B cell (primary cell): ENCODE measurements at regions not wholly inside any gene's neighbourhood (a gene's known extent, or its start where the extent isn't known, plus 50 kb on each side); places are given as distances from the start of the nearest gene placed in this dataset.

Source experiments
- EZH2 ChIP-seq: IDR thresholded peaks from 2 replicates; pipeline ENCODE4 v1.6.1; 2012; ENCODE audit warnings: borderline replicate concordance, low read depth, mild to moderate bottlenecking, moderate library complexity, low read length; ENCODE audit not compliant: insufficient read depth, poor library complexity, severe bottlenecking
- TF ChIP-seq, protein P1 (sequence below): fragments of 200-600 bp; IDR thresholded peaks from one replicate; pipeline ENCODE4 v1.8.0; 2022; ENCODE audit warnings: antibody characterized with exemption, mild to moderate bottlenecking

DNA sequence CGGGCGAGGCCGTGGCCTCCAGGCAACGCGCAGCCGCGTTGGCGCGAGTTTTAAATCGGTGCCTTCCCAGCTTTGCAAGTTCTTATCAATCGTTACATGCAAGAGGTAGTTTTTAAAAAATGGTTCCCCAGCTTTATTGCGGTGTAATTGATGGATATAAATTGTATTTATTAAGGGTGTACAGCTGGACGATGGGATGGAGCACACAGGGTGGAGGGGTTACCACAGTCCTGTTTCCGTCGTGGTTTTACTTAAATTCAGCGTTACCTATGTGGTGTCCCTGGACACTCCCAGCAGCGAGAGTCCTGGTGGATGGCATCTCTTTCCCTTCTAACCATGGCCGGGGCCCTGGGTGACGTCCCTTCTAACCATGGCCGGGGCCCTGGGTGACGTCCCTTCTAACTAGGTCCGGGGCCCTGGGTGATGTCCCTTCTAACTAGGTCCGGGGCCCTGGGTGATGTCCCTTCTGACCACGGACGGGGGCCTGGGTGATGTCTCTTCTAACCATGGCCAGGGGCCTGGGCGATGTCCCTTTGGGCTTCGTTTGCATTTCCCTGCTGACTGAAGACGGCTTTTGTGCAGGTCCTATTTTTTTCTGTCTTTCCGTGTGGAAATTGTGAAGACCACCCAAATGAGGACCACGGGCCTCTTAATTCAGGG, 97.9 kb downstream of the TNFAIP2 start:
- TF ChIP-seq, protein P1, sequence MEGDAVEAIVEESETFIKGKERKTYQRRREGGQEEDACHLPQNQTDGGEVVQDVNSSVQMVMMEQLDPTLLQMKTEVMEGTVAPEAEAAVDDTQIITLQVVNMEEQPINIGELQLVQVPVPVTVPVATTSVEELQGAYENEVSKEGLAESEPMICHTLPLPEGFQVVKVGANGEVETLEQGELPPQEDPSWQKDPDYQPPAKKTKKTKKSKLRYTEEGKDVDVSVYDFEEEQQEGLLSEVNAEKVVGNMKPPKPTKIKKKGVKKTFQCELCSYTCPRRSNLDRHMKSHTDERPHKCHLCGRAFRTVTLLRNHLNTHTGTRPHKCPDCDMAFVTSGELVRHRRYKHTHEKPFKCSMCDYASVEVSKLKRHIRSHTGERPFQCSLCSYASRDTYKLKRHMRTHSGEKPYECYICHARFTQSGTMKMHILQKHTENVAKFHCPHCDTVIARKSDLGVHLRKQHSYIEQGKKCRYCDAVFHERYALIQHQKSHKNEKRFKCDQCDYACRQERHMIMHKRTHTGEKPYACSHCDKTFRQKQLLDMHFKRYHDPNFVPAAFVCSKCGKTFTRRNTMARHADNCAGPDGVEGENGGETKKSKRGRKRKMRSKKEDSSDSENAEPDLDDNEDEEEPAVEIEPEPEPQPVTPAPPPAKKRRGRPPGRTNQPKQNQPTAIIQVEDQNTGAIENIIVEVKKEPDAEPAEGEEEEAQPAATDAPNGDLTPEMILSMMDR = no peak
- no peak for TF ChIP-seq EZH2
